ENCODE measurements at regions not wholly inside any gene's neighbourhood (a gene's known extent, or its start where the extent isn't known, plus 50 kb on each side); places are given as distances from the start of the nearest gene placed in this dataset.

DNA sequence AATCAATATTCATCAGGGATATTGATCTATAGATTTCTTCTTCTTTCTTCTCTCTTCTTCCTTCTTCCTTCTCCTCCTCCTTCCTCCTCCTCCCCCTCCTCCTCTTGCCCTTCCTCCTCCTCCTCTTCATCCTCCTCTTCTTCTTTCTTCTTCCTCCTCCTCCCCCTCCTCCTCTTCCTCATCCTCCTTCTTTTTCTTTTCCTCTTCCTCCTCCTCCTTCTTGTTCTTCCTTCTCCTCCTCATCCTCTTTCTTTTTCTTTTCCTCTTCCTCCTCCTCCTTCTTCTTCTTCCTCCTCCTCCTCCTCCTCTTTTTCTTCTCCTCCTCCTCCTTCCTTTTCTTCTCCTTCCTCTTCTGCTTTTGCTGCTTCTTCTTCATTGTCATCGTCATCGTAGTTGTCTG lies 52.4 kb upstream of the SERINC1 start:
- TF ChIP-seq, protein P1, sequence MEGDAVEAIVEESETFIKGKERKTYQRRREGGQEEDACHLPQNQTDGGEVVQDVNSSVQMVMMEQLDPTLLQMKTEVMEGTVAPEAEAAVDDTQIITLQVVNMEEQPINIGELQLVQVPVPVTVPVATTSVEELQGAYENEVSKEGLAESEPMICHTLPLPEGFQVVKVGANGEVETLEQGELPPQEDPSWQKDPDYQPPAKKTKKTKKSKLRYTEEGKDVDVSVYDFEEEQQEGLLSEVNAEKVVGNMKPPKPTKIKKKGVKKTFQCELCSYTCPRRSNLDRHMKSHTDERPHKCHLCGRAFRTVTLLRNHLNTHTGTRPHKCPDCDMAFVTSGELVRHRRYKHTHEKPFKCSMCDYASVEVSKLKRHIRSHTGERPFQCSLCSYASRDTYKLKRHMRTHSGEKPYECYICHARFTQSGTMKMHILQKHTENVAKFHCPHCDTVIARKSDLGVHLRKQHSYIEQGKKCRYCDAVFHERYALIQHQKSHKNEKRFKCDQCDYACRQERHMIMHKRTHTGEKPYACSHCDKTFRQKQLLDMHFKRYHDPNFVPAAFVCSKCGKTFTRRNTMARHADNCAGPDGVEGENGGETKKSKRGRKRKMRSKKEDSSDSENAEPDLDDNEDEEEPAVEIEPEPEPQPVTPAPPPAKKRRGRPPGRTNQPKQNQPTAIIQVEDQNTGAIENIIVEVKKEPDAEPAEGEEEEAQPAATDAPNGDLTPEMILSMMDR (IDR thresholded peaks at IDR 0.05; ENCODE audit: low read depth, low read length): no peak
- DNase-seq (ENCODE audit: low read depth, low spot score): no peak
- in situ Hi-C loops (cut with HindIII; ENCODE audit: low sequenced_read_pairs): no loop called here
- H3K4me3 ChIP-seq (ENCODE audit: low read depth, low read length): no peak overlapping the region

DNA sequence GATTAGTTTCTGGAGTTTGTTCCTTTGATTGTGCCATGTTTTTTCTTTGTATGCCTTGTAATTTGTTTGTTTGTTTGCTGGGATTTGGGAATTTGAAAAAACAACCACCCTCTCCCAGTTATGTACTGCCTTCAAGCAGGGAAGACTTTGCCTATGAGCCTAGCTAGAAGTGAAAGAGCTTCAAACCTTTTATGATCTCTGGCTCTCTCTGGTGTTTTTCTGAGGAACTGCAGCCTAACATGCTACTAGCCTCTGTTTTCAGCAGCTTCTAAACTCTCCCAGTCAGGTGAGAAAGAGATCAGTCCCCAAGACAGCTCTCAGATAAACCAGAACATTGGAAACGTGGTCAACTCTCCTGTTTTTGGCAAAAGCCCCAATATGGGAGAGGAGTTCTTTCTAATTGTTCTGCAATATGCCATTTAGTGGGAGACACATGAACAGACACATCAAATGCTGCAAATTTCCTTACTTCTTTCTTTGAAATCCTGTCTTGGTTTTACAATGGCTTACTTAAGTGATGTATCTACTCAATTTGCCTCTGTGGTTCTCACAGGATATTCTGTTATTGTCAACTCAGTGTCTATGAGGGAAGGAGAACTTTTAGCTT lies 58.9 kb upstream of the SERINC1 start:
- in situ Hi-C loops (cut with HindIII; ENCODE audit: low sequenced_read_pairs): no loop called here
- DNase-seq (ENCODE audit: low read depth, low spot score): peak; percentile 77
- TF ChIP-seq, protein P1 (IDR thresholded peaks at IDR 0.05; ENCODE audit: low read depth, low read length): peak; percentile 96
- no peak overlapping the region for H3K4me3 ChIP-seq (ENCODE audit: low read depth, low read length)

DNA sequence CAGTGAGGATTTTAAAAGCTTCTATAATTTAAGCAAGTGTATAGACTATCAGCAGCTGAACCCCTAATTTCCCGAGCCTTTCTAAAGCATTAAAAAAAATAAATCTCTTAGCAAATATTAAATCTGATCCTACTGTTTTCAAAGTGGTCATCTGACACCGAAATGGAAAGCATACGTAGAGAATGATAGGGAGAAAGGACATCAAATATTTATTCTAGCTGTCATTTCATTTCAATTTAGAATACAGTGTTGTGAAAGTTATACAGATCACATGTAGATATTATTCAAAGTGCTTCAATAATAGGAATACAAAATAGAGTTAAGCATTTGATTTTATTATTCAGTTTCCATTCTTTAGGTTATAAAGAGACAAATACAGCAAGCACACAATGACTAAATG lies 61.9 kb upstream of the PKIB start:
- TF ChIP-seq, protein P1 (IDR thresholded peaks at IDR 0.05; ENCODE audit: low read depth, low read length): no peak
- in situ Hi-C loops (cut with HindIII; ENCODE audit: low sequenced_read_pairs): no loop called here
- DNase-seq (ENCODE audit: low read depth, low spot score): no peak

DNA sequence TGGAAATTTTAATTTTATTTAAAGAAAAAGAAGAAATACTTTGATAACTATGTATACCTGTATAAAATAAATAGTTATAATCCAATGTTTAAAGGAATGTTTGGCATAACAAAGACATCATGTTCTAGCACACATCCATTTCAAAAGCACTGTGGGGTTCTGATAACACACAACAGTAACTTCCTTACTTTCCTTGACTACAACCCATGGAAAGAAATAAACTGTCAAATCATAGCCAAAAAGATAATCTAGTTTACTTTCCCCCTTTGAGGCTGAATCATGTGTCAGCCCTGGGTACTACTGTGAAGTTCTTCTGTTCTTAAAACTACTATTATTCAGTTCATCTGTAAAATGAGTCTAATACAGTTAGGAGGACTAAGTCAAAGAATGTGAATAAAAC lies 61.4 kb upstream of the PKIB start:
- no peak for DNase-seq (ENCODE audit: low read depth, low spot score)
- H3K4me3 ChIP-seq (ENCODE audit: low read depth, low read length): no peak overlapping the region
- in situ Hi-C loops (cut with HindIII; ENCODE audit: low sequenced_read_pairs): no loop called here
- TF ChIP-seq, protein P1 (IDR thresholded peaks at IDR 0.05; ENCODE audit: low read depth, low read length): no peak

More for the DNA sequence above, 61.9 kb upstream of the PKIB start:
- H3K4me3 ChIP-seq (ENCODE audit: low read depth, low read length): no peak overlapping the region

DNA sequence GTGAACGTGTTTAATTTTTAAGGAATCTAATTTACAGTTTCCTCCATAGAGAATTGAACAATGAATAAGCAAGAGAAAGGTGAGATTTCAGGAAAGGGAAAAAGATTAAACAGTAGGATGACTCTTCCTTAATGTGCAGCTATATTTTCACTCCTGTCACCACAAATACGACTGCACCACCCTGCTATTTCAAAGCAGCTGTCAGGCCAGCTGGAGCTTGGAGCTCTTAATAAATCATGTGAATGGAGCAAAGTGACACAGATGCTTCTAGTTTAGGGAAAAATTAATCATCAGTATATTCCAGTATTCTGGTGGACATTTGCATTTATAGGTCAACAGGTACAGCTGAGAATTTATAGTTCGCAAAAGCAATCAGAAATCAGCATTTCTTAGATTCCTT lies 56.5 kb upstream of the PKIB start:
- no peak overlapping the region for H3K4me3 ChIP-seq (ENCODE audit: low read depth, low read length)
- in situ Hi-C loops (cut with HindIII; ENCODE audit: low sequenced_read_pairs): no loop called here
- TF ChIP-seq, protein P1 (IDR thresholded peaks at IDR 0.05; ENCODE audit: low read depth, low read length): no peak
- no peak for DNase-seq (ENCODE audit: low read depth, low spot score)

DNA sequence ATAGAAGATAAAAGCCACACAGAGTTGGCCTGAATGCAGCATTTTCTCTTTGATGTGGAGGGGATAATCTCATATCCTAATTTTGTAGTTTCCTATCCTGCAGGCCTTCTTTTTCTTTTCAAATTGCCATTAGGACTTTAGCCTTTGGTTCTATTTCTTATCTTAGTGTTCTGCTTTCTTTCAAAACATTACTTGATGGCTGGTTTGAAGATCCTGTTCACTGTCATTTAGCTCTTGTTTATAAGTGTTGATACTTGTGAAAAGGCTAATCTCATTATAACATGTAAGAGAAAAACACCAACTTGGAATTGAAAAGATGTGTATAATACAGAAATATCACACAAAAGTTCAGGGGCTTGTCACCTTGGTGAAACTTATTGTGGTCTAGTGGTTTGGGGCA lies 54.6 kb upstream of the PKIB start:
- in situ Hi-C loops (cut with HindIII; ENCODE audit: low sequenced_read_pairs): no loop called here
- TF ChIP-seq, protein P1 (IDR thresholded peaks at IDR 0.05; ENCODE audit: low read depth, low read length): no peak
- DNase-seq (ENCODE audit: low read depth, low spot score): no peak
- H3K4me3 ChIP-seq (ENCODE audit: low read depth, low read length): no peak overlapping the region

Measured in astrocyte of the spinal cord (primary cell).